ENCODE measurements at regions not wholly inside any gene's neighbourhood (a gene's known extent, or its start where the extent isn't known, plus 50 kb on each side); places are given as distances from the start of the nearest gene placed in this dataset.
"Not testable (repeated sequence)": the region's sequence is repeated elsewhere in the genome, so short reads cannot be mapped to it uniquely, and the experiment has no call there.

GRCh38 chrY:18599606-18600005 is 53.1 kb downstream of the HSFY1 start:
- not testable (repeated sequence) for DNase-seq

- not testable (repeated sequence) for DNase-seq
Measured at GRCh38 chrY:18601287-18601686, 54.8 kb downstream of the HSFY1 start.

GRCh38 chrY:18606251-18606650 is 59.7 kb downstream of the HSFY1 start:
- DNase-seq = not testable (repeated sequence)

- DNase-seq = not testable (repeated sequence)
Measured at GRCh38 chrY:18608205-18608604, 61.7 kb downstream of the HSFY1 start.

- not testable (repeated sequence) for DNase-seq
Measured at GRCh38 chrY:18615809-18616208, 69.3 kb downstream of the HSFY1 start.

- DNase-seq = not testable (repeated sequence)
Measured at GRCh38 chrY:18629805-18630516, 83.4 kb downstream of the HSFY1 start.

GRCh38 chrY:18630571-18630970 is 84.1 kb downstream of the HSFY1 start:
- not testable (repeated sequence) for DNase-seq

GRCh38 chrY:18631610-18632009 is 85.1 kb downstream of the HSFY1 start:
- not testable (repeated sequence) for DNase-seq

GRCh38 chrY:18650746-18651145 is 104.2 kb downstream of the HSFY1 start:
- no peak for DNase-seq

GRCh38 chrY:18664559-18664958 is 109.0 kb downstream of the HSFY2 start:
- DNase-seq = no peak

- DNase-seq = peak; percentile 3
Measured at GRCh38 chrY:18669790-18670189, 103.7 kb downstream of the HSFY2 start.

GRCh38 chrY:18671970-18672369 is 101.6 kb downstream of the HSFY2 start:
- DNase-seq = no peak

GRCh38 chrY:18686027-18686426 is 87.5 kb downstream of the HSFY2 start:
- not testable (repeated sequence) for DNase-seq

GRCh38 chrY:18688362-18688761 is 85.2 kb downstream of the HSFY2 start:
- not testable (repeated sequence) for DNase-seq

GRCh38 chrY:18689420-18689819 is 84.1 kb downstream of the HSFY2 start:
- DNase-seq = not testable (repeated sequence)

- DNase-seq = not testable (repeated sequence)
Measured at GRCh38 chrY:18689890-18690593, 83.5 kb downstream of the HSFY2 start.

GRCh38 chrY:18696788-18697187 is 76.7 kb downstream of the HSFY2 start:
- DNase-seq = not testable (repeated sequence)

GRCh38 chrY:18704198-18704597 is 69.3 kb downstream of the HSFY2 start:
- DNase-seq = not testable (repeated sequence)

- DNase-seq = not testable (repeated sequence)
Measured at GRCh38 chrY:18711785-18712184, 61.8 kb downstream of the HSFY2 start.

GRCh38 chrY:18713760-18714159 is 59.8 kb downstream of the HSFY2 start:
- not testable (repeated sequence) for DNase-seq

- not testable (repeated sequence) for DNase-seq
Measured at GRCh38 chrY:18718714-18719113, 54.8 kb downstream of the HSFY2 start.

GRCh38 chrY:18720395-18720794 is 53.1 kb downstream of the HSFY2 start:
- DNase-seq = not testable (repeated sequence)
